HCT116 (cell line): ENCODE measurements at regions not wholly inside any gene's neighbourhood (a gene's known extent, or its start where the extent isn't known, plus 50 kb on each side); places are given as distances from the start of the nearest gene placed in this dataset.

Source experiments
- ATAC-seq: fragments of 200-7000 bp; cut with Tn5 transposase; 2 replicates; pipeline ENCODE4 v1.9.1; 2020; ENCODE audit warnings: mild to moderate bottlenecking, moderate library complexity
- BruUV-seq: library from RNA; stranded (reverse); fragments of 400-500 nt; replicated peaks from 2 replicates; lab custom pipeline; 2021; lab: Mats Ljungman, UMichigan
- CTCF ChIA-PET: fragments of 300-600 bp; sonication (Branson Sonifier 250); formaldehyde crosslinking; loops from one replicate; lab custom pipeline; 2021; ENCODE audit warnings: antibody characterized with exemption; lab: Charles Lee
- POLR2A ChIA-PET: fragments of 300-600, 350-600 bp; sonication (Branson Sonifier 250); formaldehyde crosslinking; loops from one replicate; lab custom pipeline; 2021; ENCODE audit warnings: antibody characterized with exemption; lab: Charles Lee
- RAD21 ChIA-PET, 2 experiments: fragments of 300-600 bp; sonication (Branson Sonifier 250); formaldehyde crosslinking; loops; one replicate each; lab custom pipeline; 2023; ENCODE audit warnings: low total read pairs in 2 of 2; ENCODE audit not compliant: uncharacterized antibody in 2 of 2, unreplicated experiment in 2 of 2, low non-redundant PET in 1 of 2; lab: Charles Lee
- DNase-seq: peaks from one replicate; pipeline ENCODE4 v3.0.0-alpha.2; 2010; ENCODE audit warnings: low read depth, low spot score
- H2AFZ ChIP-seq: fragments of 200-600 bp; shearing (Covaris generic), sonication (generic); 2 replicates; pipeline ENCODE4 v1.6.1; 2017; ENCODE audit warnings: low read depth, mixed run types, mixed read lengths, antibody characterized with exemption, low read length; ENCODE audit not compliant: poor library complexity, severe bottlenecking
- H3K27ac ChIP-seq: 2 replicates; pipeline ENCODE4 v1.5.1; 2012; ENCODE audit warnings: low read depth, low read length
- H3K27me3 ChIP-seq: fragments of 200-600 bp; sonication (generic); 2 replicates; pipeline ENCODE4 v1.6.1; 2016; ENCODE audit warnings: mixed run types, low read length, mixed read lengths; ENCODE audit not compliant: insufficient read depth
- H3K36me3 ChIP-seq, 2 experiments: fragments of 200-500 bp in 1 of 2; fragments of 200-600 bp in 1 of 2; sonication (Bioruptor generic) in 1 of 2; sonication (generic) in 1 of 2; 2 replicates each; pipeline versions ENCODE4 v1.5.1 to v1.6.1; 2014 to 2016; ENCODE audit warnings: low read length in 2 of 2, inconsistent platforms in 1 of 2, mixed read lengths in 1 of 2, mixed run types in 1 of 2; ENCODE audit not compliant: insufficient read depth in 2 of 2, control insufficient read depth in 1 of 2
- H3K4me1 ChIP-seq, 2 experiments: fragments of 200-600 bp in 1 of 2; sonication (generic) in 1 of 2; 2 replicates each; pipeline versions ENCODE4 v1.5.1 to v1.6.1; 2012 to 2017; ENCODE audit warnings: low read length in 2 of 2, inconsistent platforms in 1 of 2, mild to moderate bottlenecking in 1 of 2, mixed read lengths in 1 of 2, mixed run types in 1 of 2, moderate library complexity in 1 of 2; ENCODE audit not compliant: insufficient read depth in 2 of 2, control insufficient read depth in 1 of 2
- H3K4me2 ChIP-seq: fragments of 200-600 bp; sonication (generic); 2 replicates; pipeline ENCODE4 v1.6.1; 2017; ENCODE audit warnings: mixed run types, low read length, mixed read lengths
- H3K4me3 ChIP-seq, 2 experiments: fragments of 200-600 bp in 1 of 2; sonication (generic) in 1 of 2; replicated peaks in 1 of 2; 2 replicates each; pipeline ENCODE4 v1.5.1; 2011 to 2016; ENCODE audit warnings: low read length in 2 of 2, control low read depth in 1 of 2, low read depth in 1 of 2, mild to moderate bottlenecking in 1 of 2, mixed read lengths in 1 of 2, mixed run types in 1 of 2
- H3K79me2 ChIP-seq: fragments of 200-600 bp; sonication (generic); 2 replicates; pipeline ENCODE4 v1.6.1; 2017; ENCODE audit warnings: mild to moderate bottlenecking, mixed run types, low read length, moderate library complexity, mixed read lengths; ENCODE audit not compliant: insufficient read depth
- H3K9ac ChIP-seq: fragments of 200-600 bp; sonication (generic); 2 replicates; pipeline ENCODE4 v1.6.1; 2016; ENCODE audit warnings: low read length, mixed read lengths
- H3K9me2 ChIP-seq: fragments of 200-600 bp; sonication (generic), shearing (Covaris generic); 2 replicates; pipeline ENCODE4 v1.6.1; 2017; ENCODE audit warnings: mixed run types, mild to moderate bottlenecking, moderate library complexity; ENCODE audit not compliant: insufficient read depth
- H3K9me3 ChIP-seq, 2 experiments: fragments of 200-500 bp in 1 of 2; fragments of 200-600 bp in 1 of 2; sonication (Bioruptor generic) in 1 of 2; sonication (generic) in 1 of 2; 2 replicates each; pipeline ENCODE4 v1.6.1; 2014 to 2017; ENCODE audit warnings: low read length in 2 of 2, mixed read lengths in 2 of 2, inconsistent platforms in 1 of 2, low read depth in 1 of 2, mild to moderate bottlenecking in 1 of 2, mixed run types in 1 of 2, moderate library complexity in 1 of 2; ENCODE audit not compliant: control insufficient read depth in 1 of 2, insufficient read depth in 1 of 2
- H4K20me1 ChIP-seq: fragments of 200-600 bp; sonication (generic), shearing (Covaris generic); 2 replicates; pipeline ENCODE4 v1.6.1; 2017; ENCODE audit warnings: mixed run types, mild to moderate bottlenecking, moderate library complexity; ENCODE audit not compliant: insufficient read depth
- EZH2 ChIP-seq: fragments of 200-600 bp; sonication (generic); IDR thresholded peaks from 2 replicates; pipeline ENCODE4 v1.6.1; 2017; ENCODE audit warnings: antibody characterized with exemption, mixed run types
- EZH2phosphoT487 ChIP-seq: fragments of 200-600 bp; IDR thresholded peaks from 2 replicates; pipeline ENCODE4 v1.6.1; 2018; ENCODE audit warnings: antibody characterized with exemption, borderline replicate concordance
- JUND ChIP-seq: IDR thresholded peaks from 2 replicates; pipeline ENCODE4 v1.6.1; 2012
- POLR2A ChIP-seq: IDR thresholded peaks from 2 replicates; pipeline ENCODE4 v1.7.0; 2011; ENCODE audit warnings: borderline replicate concordance; ENCODE audit not compliant: insufficient read depth, insufficient read length; ENCODE audit errors: extremely low read depth
- SP1 ChIP-seq: IDR thresholded peaks from 2 replicates; pipeline ENCODE4 v1.6.1; 2012; ENCODE audit warnings: low read depth
- YY1 ChIP-seq: IDR thresholded peaks from 2 replicates; pipeline ENCODE4 v1.6.1; 2011; ENCODE audit warnings: low read length, low read depth, moderate library complexity, mild to moderate bottlenecking; ENCODE audit not compliant: insufficient replicate concordance; ENCODE audit errors: extremely low read depth
- ZNF274 ChIP-seq: fragments of 200-500 bp; sonication (Bioruptor generic); IDR thresholded peaks from 2 replicates; pipeline ENCODE4 v1.6.1; 2014; ENCODE audit warnings: mild to moderate bottlenecking, low read depth, low read length, inconsistent platforms
- intact Hi-C: fragments of 100-400 bp; cut with micrococcal nuclease; formaldehyde crosslinking; loops from 2 replicates; pipeline ENCODE4 v1.10.0; 2022
- TF ChIP-seq, protein P1 (sequence below): IDR thresholded peaks from 2 replicates; pipeline ENCODE4 v1.6.1; 2012; ENCODE audit warnings: low read depth
- TF ChIP-seq, protein P2 (sequence below), 3 experiments: fragments of 200-600 bp in 1 of 3; sonication (generic) in 1 of 3; IDR thresholded peaks in 2 of 3; conservative IDR thresholded peaks in 1 of 3; 2 replicates each; pipeline ENCODE4 v1.5.1; 2012 to 2017; ENCODE audit warnings: low read depth in 2 of 3, low read length in 2 of 3, antibody characterized with exemption in 1 of 3, borderline replicate concordance in 1 of 3, control low read depth in 1 of 3, mild to moderate bottlenecking in 1 of 3, mixed read lengths in 1 of 3, mixed run types in 1 of 3, moderate library complexity in 1 of 3; ENCODE audit not compliant: insufficient read depth in 1 of 3
- TF ChIP-seq, protein P3 (sequence below): IDR thresholded peaks from 2 replicates; pipeline ENCODE4 v1.6.1; 2012
- TF ChIP-seq, protein P4 (sequence below): IDR thresholded peaks from 2 replicates; pipeline ENCODE4 v1.6.1; 2012

DNA sequence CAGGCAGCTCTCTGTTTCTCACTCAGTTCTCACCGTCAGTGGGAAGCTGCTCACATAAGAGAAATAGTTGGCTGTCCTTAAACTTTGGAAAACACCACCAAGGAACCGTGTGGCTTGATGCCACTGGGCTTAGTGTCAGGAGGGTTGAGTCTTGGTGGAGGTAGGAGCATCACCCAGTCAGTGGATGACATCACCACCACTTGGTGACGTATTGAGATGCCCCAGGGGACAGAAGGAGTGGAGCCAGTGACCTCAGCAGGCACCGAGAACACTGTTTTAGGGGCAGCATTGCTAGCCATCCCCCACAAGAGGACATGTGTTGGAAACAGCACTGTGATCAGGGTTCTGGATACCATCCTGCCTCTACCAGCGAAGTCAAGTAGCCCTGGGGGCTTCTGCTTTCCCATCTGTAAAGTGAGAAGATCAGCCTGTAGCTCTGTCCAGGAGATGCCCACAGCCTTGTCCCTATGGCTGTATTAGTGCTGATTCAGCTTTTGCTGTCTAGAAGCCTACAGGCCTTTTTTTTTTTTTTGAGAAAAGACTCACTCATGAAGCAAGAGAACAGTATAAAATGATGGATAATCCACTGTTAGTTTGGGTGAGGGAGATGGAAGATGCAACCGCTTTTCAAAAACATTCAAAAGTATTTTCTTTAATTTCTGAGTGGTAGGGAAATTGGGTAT lies 66.2 kb downstream of the TSN start:
- ChIA-PET RAD21 (no interaction called here), POLR2A (no interaction called here), CTCF (interaction anchor here (2.3 kb wide), 1 partner anchor 10 kb away, joined by 8 read pairs; no protein-coding TSS in a partner anchor)
- BruUV-seq = no TSS peak
- Histone ChIP-seq H3K9ac (no peak overlapping the region), H3K9me3 (no peaks in the 10 kb centered on the region), H3K27ac (no peak overlapping the region), H3K4me2 (no peak overlapping the region), H3K9me2 (no peaks in the 10 kb centered on the region), H4K20me1 (no peaks in the 10 kb centered on the region), H3K27me3 (peaks cover 5% of the 10 kb centered on the region), H3K79me2 (no peaks in the 10 kb centered on the region), H3K4me1 (no peaks in the 10 kb centered on the region), H3K36me3 (no peaks in the 10 kb centered on the region), H3K4me3 (no peak overlapping the region), H2AFZ (no peak overlapping the region)
- intact Hi-C loops = no loop called here
- DNase-seq (no peak), ATAC-seq (no peak)
- TF ChIP-seq YY1 = no peak
- TF ChIP-seq, protein P1, sequence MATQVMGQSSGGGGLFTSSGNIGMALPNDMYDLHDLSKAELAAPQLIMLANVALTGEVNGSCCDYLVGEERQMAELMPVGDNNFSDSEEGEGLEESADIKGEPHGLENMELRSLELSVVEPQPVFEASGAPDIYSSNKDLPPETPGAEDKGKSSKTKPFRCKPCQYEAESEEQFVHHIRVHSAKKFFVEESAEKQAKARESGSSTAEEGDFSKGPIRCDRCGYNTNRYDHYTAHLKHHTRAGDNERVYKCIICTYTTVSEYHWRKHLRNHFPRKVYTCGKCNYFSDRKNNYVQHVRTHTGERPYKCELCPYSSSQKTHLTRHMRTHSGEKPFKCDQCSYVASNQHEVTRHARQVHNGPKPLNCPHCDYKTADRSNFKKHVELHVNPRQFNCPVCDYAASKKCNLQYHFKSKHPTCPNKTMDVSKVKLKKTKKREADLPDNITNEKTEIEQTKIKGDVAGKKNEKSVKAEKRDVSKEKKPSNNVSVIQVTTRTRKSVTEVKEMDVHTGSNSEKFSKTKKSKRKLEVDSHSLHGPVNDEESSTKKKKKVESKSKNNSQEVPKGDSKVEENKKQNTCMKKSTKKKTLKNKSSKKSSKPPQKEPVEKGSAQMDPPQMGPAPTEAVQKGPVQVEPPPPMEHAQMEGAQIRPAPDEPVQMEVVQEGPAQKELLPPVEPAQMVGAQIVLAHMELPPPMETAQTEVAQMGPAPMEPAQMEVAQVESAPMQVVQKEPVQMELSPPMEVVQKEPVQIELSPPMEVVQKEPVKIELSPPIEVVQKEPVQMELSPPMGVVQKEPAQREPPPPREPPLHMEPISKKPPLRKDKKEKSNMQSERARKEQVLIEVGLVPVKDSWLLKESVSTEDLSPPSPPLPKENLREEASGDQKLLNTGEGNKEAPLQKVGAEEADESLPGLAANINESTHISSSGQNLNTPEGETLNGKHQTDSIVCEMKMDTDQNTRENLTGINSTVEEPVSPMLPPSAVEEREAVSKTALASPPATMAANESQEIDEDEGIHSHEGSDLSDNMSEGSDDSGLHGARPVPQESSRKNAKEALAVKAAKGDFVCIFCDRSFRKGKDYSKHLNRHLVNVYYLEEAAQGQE = no peak
- no peak for TF ChIP-seq SP1
- no peak for TF ChIP-seq EZH2
- TF ChIP-seq POLR2A = no peak

DNA sequence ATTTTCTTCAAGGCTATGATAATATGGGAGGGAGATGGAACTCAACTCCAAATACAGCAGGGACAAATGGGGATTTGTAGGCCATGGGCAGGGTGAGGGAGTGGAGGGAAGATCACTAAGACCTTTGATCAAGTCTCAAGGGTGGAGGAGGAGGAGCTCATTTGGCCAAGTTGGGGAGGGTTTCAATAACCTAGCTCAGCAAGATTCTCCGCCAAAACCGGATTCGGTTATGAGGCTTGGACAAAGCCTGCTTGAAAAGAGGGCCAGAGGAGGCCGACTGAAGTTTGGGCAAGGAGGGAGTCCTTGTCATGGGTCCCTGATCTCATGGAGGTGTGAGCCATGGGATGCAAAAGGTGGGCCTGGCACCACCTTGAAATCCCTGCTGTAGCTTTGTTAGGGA lies 68.8 kb downstream of the TSN start:
- intact Hi-C loops = no loop called here
- no peak overlapping the region for H3K4me3 ChIP-seq
- ChIA-PET POLR2A (no interaction called here), CTCF (no interaction called here), RAD21 (no interaction called here)
- H4K20me1 ChIP-seq = no peaks in the 10 kb centered on the region
- no peaks in the 10 kb centered on the region for H3K9me3 ChIP-seq
- no TSS peak for BruUV-seq
- no peaks in the 10 kb centered on the region for H3K79me2 ChIP-seq
- no peak overlapping the region for H3K27ac ChIP-seq
- no peak overlapping the region for H2AFZ ChIP-seq
- DNase-seq = no peak
- peaks cover 5% of the 10 kb centered on the region for H3K27me3 ChIP-seq
- H3K4me1 ChIP-seq = no peaks in the 10 kb centered on the region
- no peak for ATAC-seq
- H3K36me3 ChIP-seq = no peaks in the 10 kb centered on the region
- H3K4me2 ChIP-seq = no peak overlapping the region
- no peaks in the 10 kb centered on the region for H3K9me2 ChIP-seq
- no peak overlapping the region for H3K9ac ChIP-seq
- TF ChIP-seq JUND (no peak), EZH2phosphoT487 (no peak), EZH2 (no peak), ZNF274 (no peak)
- TF ChIP-seq, protein P2, sequence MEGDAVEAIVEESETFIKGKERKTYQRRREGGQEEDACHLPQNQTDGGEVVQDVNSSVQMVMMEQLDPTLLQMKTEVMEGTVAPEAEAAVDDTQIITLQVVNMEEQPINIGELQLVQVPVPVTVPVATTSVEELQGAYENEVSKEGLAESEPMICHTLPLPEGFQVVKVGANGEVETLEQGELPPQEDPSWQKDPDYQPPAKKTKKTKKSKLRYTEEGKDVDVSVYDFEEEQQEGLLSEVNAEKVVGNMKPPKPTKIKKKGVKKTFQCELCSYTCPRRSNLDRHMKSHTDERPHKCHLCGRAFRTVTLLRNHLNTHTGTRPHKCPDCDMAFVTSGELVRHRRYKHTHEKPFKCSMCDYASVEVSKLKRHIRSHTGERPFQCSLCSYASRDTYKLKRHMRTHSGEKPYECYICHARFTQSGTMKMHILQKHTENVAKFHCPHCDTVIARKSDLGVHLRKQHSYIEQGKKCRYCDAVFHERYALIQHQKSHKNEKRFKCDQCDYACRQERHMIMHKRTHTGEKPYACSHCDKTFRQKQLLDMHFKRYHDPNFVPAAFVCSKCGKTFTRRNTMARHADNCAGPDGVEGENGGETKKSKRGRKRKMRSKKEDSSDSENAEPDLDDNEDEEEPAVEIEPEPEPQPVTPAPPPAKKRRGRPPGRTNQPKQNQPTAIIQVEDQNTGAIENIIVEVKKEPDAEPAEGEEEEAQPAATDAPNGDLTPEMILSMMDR (IDR thresholded peaks at IDR 0.05 in 2 of 3, conservative IDR thresholded peaks at IDR 0.05 in 1 of 3; ENCODE audit: borderline replicate concordance in 1 of 3, insufficient read depth in 1 of 3, low read depth in 2 of 3, low read length in 2 of 3) = no peak
- TF ChIP-seq, protein P3, sequence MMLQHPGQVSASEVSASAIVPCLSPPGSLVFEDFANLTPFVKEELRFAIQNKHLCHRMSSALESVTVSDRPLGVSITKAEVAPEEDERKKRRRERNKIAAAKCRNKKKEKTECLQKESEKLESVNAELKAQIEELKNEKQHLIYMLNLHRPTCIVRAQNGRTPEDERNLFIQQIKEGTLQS = no peak
- TF ChIP-seq, protein P4, sequence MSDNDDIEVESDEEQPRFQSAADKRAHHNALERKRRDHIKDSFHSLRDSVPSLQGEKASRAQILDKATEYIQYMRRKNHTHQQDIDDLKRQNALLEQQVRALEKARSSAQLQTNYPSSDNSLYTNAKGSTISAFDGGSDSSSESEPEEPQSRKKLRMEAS = no peak
